OCI-LY1 (cell line): ENCODE measurements at regions not wholly inside any gene's neighbourhood (a gene's known extent, or its start where the extent isn't known, plus 50 kb on each side); places are given as distances from the start of the nearest gene placed in this dataset.

ENCODE experiments used
- EZH2 ChIP-seq: fragments of 200-600 bp; sonication (generic), shearing (Covaris generic); IDR thresholded peaks from 2 replicates; pipeline ENCODE4 v1.8.0; 2017; ENCODE audit warnings: borderline replicate concordance, mixed run types, mild to moderate bottlenecking, antibody characterized with exemption, low read length, moderate library complexity, mixed read lengths
- TF ChIP-seq, protein P1 (sequence below): fragments of 200-600 bp; sonication (generic), shearing (Covaris generic); IDR thresholded peaks from 2 replicates; pipeline ENCODE4 v1.5.1; 2017; ENCODE audit warnings: mild to moderate bottlenecking, antibody characterized with exemption, low read length, moderate library complexity, mixed read lengths

DNA sequence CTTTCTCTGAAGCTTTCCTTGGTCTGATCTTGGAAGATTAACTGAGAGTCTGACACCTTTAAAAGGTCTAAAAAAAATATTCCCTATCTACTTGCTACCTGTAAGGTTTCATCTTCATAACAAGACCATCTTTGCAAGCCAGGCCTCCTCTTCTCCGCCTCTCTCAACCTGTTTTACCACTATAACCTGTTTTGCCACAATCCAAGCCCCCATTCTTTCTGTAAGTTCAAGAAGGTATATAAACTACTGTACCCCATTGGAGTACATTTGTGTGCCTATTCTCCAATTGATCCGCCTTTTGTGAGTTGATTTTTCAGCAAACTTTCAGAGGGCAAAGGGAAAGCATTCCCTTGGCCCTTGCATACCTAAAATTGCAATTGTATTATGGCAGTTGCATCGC, 319.3 kb upstream of the NECTIN3 start:
- TF ChIP-seq, protein P1, sequence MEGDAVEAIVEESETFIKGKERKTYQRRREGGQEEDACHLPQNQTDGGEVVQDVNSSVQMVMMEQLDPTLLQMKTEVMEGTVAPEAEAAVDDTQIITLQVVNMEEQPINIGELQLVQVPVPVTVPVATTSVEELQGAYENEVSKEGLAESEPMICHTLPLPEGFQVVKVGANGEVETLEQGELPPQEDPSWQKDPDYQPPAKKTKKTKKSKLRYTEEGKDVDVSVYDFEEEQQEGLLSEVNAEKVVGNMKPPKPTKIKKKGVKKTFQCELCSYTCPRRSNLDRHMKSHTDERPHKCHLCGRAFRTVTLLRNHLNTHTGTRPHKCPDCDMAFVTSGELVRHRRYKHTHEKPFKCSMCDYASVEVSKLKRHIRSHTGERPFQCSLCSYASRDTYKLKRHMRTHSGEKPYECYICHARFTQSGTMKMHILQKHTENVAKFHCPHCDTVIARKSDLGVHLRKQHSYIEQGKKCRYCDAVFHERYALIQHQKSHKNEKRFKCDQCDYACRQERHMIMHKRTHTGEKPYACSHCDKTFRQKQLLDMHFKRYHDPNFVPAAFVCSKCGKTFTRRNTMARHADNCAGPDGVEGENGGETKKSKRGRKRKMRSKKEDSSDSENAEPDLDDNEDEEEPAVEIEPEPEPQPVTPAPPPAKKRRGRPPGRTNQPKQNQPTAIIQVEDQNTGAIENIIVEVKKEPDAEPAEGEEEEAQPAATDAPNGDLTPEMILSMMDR, result no peak
- TF ChIP-seq EZH2, result no peak
